ENCODE measurements at regions not wholly inside any gene's neighbourhood (a gene's known extent, or its start where the extent isn't known, plus 50 kb on each side); places are given as distances from the start of the nearest gene placed in this dataset.

DNA sequence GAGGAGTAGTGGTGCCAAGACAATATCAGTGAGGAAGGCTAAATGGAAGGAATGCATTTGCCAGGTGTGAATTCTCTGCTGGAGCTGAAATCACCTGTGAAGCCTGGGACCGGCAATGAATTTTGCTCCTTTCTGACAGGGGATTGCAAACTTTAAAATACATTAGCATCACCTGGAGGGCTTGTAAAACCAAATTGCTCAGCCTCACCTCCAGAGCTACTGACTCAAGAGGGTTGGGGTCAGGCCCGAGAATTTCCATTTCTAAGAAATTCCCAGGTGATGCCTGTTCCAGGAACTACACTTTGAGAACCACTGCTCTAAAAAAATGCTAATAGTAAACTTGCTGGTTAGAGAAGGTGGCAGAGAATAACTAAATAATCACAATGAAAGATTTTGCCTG is 445.6 kb upstream of the RBMS3 start:
- DNase-seq, result no peak

DNA sequence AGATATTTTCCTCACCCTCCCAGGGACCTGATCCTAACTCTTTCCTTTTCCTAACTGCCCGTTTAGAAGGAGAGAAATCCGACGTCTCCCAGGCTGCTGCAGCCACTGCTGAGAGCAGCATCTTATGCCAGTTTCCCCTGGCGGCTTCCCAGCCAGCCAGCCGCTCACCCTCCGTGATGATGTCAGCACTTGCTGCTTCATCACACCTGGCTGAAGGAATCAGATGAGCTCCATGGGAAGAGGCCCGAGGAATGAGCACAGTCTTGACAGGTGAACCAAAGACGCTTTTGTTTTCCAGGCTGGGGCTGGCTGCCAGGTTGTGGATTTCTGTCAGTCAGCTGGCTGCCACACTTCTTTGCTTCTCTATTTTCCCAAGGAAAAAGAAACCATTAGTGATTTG is 445.1 kb upstream of the RBMS3 start:
- DNase-seq, result no peak

DNA sequence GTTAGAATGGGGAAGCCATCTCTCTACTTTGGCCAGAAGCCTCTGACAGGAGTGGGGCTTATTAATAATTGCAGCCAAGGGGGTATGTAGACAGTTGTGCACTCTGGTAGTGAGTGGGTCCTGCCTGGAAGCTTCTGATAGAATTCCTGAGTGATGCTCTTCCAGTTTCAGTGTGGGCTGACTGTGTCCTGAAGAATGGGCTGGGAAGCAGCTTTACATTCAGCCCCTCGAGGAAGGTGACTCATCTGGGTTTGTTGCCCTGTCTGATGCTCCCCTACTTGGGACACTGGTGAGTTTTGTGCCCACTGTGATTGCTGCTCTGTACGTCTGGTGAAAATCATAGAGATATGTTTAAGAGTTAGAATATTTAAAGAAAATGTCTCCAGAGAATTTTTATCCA is 444.7 kb upstream of the RBMS3 start:
- DNase-seq, result no peak

DNA sequence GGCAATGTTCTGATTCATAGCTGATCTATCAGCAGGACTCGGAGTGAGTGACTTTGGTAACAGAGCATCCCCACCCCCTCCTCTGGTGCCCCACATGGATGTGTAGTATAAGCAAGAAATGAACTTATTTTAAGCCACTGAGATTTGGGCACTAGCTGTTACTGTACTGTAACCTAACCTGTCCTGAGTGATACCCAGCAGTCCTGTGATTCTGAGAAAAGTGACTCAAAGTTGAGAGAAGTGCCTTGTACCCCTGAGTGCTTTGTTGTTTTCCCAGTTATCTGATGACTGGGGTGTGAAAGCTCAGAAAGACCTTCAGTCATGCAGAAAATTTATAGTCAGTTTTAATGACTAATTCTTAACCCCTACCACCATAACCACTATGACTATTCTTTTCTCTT is 439.9 kb upstream of the RBMS3 start:
- peak; percentile 3 to 22 for DNase-seq

DNA sequence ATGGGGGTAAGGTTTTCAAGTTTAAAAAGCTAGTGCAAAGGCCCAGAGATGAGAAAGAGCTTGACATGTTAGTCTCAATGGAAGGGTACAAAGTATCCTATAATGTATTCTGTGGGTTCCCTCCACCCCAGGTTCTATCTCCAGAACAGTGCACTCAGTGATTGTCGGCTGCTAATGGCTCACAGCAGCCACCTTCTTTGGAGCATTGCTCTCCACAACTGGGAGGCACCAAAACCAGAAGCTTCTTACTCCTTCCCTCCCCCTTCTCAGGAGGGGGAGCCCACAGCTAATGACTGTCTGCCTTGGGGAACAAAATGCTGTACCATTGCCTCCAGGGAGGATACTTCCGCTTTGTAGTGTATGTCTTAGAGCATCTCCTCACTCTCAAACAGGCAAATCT is 439.4 kb upstream of the RBMS3 start:
- no peak for DNase-seq

DNA sequence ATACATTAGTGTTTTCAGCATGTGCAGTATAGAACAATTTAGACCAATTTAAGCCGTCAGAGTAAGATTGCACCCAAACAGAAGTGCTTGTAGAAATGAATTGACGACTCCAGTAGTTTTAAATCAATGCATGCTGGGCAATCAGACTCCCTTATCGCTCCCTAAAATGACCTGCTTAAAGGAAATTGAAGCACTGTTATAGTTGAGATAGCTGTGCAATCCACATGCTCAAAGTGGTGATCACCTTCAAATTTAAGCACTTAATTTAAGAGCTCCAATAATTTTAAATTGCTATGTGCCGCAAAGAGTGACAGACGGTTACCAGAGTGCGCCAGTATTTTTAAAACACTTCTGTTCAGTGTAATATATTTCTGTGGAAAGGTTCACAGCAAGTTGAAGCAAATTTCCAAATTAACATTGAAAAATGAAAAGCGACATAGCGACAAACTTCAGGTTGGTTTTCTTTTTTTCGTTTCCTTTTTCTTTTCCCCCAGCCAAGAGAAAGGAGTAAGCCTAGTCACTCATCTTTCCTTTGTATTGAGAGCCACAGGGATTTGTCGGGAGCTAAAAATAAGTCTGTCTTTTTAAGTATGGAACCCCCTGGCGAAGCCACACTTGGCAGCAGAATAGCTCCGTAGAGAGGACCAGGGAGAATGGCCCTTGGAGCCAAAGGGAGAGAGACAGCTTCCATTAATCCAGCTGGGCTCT is 436.4 kb upstream of the RBMS3 start:
- DNase-seq, result no peak

GRCh38 chr3:28845006-28845324 is 435.9 kb upstream of the RBMS3 start:
- DNase-seq, result no peak

- DNase-seq, result no peak
Observed at GRCh38 chr3:28846971-28847478, 433.8 kb upstream of the RBMS3 start.

- no peak for DNase-seq
Observed at GRCh38 chr3:28847736-28848135, 433.1 kb upstream of the RBMS3 start.

- no peak for DNase-seq
Observed at GRCh38 chr3:28850186-28850585, 430.7 kb upstream of the RBMS3 start.

DNA sequence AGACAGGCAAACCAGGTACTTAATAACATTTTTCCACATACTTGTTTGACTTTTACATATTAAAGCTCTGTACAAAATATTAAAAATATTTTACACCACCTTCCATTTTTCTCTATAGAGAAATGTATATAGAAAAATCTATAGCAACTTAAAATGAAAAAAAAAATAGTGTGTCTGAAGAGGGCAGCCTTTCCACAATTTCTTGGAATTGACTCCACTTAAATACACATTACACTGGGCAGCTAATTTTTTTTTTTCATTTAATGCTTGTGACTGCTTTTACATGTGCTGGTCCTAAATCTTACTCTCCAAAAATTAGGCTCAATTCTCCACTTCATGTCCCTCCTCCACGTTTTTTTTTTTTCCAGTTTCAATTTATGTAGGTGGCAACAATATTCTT is 427.0 kb upstream of the RBMS3 start:
- DNase-seq, result no peak

DNA sequence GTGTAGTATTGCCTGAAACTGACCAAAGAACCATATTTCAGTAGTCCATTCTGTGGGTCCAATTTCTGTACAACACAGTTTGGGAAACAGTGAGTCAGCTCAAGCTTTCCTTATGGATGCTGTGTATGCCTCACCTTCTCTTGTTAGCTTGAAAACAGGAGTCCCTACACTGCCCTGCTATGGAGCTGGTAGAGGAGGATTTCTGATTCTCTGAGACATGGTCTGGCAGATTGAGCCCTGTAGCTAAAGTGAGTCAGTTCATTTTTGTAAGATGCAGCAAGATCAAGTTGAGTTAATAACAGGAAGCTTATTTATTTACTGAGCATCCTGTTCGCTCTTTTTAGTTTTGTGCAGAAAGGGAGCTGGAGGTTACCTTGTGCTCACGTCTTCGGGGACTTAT is 424.1 kb upstream of the RBMS3 start:
- DNase-seq, result no peak

DNA sequence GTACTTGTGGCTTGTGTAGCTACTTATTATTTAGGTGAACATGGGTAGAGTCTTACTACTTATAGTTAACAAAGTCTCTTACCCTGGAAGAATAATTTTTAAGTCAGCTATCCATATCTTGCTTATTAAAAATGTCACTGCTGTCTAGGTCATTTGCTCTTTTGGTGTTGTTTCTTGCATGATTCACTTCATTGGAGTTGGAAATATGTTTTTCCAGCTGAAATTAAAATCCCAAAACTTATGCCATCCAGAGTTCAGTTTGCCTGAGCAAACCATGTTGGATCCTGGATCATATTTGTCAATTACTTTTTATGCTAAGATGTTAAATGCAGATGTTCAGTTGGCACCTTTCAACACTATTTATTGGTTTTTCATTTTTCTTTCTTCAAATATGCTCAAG is 421.0 kb upstream of the RBMS3 start:
- no peak for DNase-seq

GRCh38 chr3:28860307-28860706 is 420.6 kb upstream of the RBMS3 start:
- no peak for DNase-seq

GRCh38 chr3:28863186-28863585 is 417.7 kb upstream of the RBMS3 start:
- DNase-seq, result no peak

- DNase-seq, result no peak
Observed at GRCh38 chr3:28867836-28868235, 413.0 kb upstream of the RBMS3 start.

- no peak for DNase-seq
Observed at GRCh38 chr3:28868897-28869296, 412.0 kb upstream of the RBMS3 start.

DNA sequence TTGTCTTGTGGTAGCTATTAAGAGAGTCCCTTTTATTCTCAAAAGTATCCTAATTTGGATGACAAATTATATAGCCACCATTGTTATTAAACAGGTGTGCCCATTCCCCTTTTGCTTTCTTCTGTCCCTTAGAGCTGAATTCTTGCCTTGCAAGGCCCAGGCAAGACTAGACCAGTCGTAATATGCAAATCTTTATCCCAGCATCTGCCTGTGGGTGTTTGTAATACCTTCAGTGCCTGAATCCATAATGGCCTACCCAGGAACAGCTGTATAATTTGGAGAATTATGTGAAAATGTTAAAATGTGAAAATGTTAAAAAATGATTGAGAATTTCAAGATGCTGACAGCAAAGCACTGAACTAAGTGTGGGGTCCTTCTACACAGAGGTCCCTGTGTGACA is 403.0 kb upstream of the RBMS3 start:
- no peak for DNase-seq

- no peak for DNase-seq
Observed at GRCh38 chr3:28890373-28890772, 390.5 kb upstream of the RBMS3 start.

DNA sequence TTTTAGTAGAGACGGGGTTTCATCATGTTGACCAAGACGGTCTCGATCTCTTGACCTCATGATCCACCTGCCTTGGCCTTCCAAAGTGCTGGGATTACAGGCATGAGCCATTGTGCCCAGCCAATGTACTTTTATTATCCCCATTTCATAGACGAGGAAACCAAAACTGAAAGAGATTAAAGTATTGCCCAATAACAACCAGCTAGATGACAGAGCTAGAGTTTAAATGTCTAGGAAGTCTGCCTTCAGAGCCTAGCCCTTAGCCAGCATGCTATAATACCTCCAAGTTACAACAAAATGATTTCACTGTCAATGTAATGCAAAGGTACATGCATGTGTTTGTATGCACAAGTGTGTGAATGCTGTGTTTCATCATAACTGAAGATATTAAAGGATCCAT is 389.4 kb upstream of the RBMS3 start:
- DNase-seq, result no peak

DNA sequence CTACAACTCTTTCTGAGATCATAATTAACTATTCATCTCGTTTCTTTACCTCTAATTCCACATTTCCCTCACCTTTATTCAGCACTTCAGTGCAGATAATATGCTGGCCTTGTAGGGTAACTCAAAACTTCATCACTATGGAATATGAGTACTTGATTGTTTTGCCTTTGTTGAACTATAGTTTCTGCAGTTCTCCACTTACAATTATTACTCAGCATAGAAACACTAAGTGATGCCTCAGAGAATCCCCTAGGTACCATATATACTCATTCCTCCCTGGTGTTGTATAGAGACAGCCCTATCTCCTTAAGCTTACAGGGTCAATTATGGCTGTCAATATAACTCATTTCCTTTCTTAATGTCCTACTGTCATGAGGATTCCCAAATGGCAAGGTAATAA is 380.6 kb upstream of the RBMS3 start:
- DNase-seq, result no peak

GRCh38 chr3:28901018-28901417 is 379.9 kb upstream of the RBMS3 start:
- no peak for DNase-seq

DNA sequence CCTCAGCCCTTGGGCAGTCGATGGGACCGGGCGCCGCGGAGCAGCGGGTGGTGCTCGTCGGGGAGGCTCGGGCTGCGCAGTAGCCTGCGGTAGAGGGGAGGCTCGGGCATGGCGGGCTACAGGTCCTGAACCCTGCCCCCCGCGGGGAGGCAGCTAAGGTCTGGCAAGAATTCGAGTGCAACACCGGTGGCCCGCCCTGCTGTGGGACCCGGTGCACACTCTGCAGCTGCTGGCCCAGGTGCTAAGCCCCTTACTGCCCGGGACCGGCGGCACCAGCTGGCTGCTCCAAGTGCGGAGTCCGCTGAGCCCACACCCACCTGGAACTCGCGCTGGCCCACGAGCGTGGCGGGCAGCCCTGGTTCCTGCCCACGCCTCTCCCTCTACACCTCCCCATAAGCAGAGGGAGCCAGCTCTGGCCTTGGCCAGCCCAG is 377.7 kb upstream of the RBMS3 start:
- no peak for DNase-seq

GRCh38 chr3:28905798-28906197 is 375.1 kb upstream of the RBMS3 start:
- DNase-seq, result no peak

- no peak for DNase-seq
Observed at GRCh38 chr3:28906561-28907310, 374.1 kb upstream of the RBMS3 start.
